Esophagus mucosa (tissue), 1 donor: ENCODE measurements at regions not wholly inside any gene's neighbourhood (a gene's known extent, or its start where the extent isn't known, plus 50 kb on each side); places are given as distances from the start of the nearest gene placed in this dataset.

ENCODE experiments used
- ATAC-seq: fragments of 200-7000 bp; cut with Tn5 transposase; one replicate; pipeline ENCODE4 v1.9.1; 2020
- donor health status: DM: yes; HTN: yes; CAD: no.

- no peak for ATAC-seq
These were observed 92.0 kb upstream of the GALNT2 start for GRCh38 chr1:229975047-229975446.

DNA sequence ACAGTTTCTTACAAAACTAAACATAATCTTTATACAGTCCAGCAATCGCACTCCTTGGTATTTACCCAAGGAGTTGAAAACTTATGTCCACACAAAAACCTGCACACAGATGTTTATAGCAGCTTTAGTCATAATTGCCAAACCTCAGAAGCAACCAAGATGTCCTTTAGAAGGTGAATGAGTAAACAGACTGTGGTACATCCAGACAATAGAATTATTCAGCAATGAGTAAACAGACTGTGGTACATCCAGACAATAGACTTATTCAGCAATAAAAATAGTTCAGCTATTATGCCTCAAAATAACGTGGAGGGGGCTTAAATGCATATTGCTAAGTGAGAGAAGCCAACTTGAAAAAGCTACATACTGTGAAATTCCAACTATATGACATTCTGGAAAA is 87.0 kb upstream of the GALNT2 start:
- ATAC-seq: no peak

GRCh38 chr1:229981736-229982135 is 85.3 kb upstream of the GALNT2 start:
- no peak for ATAC-seq

DNA sequence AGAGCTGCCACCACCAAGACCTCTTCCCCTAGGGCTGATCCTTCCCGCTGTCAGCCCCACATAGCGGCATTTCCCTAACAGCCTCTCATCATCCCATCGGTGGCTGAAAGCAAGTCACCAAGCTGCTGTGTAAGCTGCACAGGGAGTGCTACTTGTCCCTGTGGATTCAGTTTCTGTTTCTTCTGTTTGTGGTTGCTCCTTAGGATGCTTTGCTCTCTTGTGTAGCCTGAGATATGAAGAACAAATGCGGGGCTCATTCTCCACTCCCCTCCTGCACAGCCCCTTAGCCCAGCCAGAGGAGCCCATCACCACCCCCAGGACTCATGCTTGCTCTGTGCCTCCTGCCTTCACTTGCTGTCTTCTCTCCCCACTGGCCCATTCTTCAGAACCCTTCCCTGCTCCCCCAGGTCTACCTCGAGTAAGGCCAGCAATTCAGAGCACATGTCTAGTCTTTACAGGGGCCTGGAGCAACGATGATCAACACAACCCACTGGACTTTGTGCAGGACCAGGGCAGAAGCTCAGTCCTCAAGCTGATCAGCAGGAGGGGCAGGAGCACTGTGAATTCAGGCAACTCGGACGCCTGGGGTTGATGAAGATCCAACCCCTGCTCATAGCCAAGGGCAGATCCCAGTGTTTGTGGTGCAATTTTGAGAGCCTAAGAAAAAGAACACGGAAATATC is 82.6 kb upstream of the GALNT2 start:
- ATAC-seq: no peak

DNA sequence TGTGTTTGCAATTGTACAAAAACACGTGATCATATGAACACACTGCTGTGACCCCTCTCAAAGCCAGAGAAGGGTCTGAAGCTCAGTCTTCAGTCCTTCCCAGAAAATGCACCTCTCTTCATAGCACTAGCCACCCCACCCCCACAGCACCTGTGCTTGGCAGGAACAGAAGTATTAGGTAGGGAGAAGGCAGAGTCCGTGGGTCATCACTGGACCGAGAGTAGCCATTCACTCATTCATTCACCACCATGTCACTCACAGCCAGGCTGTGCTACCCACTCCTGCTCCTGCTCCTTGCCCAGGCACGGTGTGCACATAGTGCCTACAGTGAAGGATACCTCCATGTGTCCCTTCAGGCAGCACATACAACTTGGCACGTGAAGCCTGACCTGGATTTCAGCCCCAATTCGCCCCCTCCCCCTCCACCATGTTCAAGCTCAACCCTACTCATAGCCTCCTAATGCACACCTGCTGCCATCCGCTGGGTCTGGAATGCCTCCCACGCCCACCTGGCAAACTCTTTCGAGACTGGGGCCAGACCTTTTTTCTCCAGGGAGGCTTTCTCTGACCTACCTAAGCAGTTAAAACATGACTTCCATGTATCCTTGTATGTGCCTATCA is 81.9 kb upstream of the GALNT2 start:
- ATAC-seq: no peak

DNA sequence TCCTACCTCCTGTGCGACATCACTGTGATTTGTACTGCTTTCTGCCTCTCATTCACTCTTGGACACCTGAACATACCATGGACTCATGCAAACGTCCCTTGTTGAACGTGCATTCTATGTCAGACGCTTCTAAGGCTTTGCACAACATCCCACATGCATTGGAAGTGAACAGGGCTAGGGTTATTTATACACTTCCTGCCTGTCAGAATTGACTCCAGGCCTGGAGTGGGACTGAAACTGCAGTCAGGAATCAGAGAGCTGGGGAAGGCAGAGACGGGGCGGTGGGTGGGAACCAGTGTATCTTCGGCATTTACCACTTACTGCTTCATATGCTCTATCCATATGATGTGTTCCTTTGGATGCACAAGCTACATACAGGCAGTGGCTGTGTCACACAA is 81.4 kb upstream of the GALNT2 start:
- ATAC-seq: no peak

GRCh38 chr1:229986737-229987337 is 80.2 kb upstream of the GALNT2 start:
- no peak for ATAC-seq

GRCh38 chr1:229987953-229988352 is 79.1 kb upstream of the GALNT2 start:
- ATAC-seq: no peak

GRCh38 chr1:229988534-229988933 is 78.5 kb upstream of the GALNT2 start:
- no peak for ATAC-seq

- ATAC-seq: no peak
These were observed 77.3 kb upstream of the GALNT2 start for GRCh38 chr1:229989591-229990248.

DNA sequence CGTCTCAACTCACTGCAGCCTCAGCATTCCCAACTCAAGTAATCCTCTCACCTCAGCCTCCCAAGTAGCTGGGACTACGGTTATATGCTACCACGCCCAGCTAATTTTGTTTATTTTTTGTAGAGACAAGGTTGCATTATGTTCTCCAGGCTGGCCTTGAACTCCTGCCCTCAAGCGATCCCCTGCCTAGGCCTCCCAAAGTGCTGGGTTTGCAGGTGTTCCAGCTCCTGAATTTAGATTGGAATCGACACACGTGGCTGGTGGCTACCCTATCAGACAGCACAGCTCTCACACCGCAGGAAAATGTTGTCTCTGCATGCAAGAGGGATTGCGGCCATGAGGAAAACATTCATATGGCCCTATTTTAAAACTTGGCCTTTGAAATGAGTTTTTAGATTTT is 76.7 kb upstream of the GALNT2 start:
- no peak for ATAC-seq

DNA sequence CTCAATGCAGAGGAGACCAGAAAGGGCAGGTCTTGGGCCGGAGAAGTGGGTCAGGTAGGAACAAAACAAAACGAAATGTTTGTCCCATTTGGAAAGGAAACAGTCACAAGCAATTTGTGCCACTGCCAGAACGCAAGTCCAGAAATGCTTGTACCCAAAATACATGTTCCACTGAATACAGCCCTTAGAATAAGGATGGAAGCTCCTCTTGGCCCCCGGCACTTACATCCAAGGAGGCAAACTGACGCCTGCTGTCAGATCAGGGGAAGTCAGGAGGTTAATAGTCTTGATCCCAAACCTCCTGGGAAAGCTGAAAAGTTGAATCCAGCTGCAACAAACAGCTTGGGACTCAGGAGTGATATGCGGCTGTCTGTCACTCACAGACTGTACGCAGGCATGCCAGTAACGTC is 75.9 kb upstream of the GALNT2 start:
- ATAC-seq: no peak

DNA sequence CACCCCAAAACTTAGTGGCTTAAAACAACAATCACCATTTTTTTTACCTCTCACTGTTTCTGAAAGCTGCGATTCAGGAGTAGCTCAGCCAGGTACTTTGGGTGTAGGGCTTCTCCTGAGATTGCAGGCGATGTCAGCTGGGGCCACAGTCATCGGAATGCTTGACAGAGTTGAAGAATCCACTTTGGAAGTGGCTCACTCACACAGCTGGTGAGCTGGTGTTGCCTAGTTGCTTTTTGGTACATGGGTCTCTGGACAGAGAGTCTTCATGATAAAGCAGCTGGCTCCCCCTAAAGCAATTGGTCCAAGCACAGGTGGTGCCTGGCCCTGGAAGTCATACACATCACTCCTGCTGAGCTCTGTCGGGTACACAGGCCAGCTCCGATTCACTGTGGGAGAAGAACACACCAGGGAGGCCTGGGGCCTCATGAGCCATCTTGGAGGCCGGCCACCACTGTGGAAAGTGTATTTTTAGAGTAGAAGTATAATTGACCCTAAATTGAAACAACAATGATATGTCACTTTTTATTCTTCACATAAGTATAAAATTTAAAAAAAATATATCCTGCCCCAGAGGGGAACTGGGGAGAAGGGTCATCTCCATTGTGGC is 75.2 kb upstream of the GALNT2 start:
- ATAC-seq: no peak

DNA sequence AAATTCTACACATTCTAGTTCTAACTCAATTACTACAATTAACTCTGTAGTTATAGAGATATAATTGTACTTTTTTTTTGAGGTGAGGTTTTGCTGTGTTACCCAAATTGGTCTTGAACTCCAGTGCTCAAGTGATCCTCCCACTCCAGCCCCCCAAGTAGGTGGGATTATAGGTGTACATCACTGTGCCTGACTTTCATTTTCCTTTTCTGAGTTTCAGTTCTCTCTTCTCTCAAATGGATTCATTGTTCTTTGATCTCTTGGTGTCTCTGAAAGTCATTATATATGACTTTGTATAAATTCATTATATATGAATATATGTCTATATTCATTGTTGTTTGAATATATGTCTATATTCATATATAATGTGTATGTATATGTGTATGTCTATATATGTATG is 74.0 kb upstream of the GALNT2 start:
- no peak for ATAC-seq

- no peak for ATAC-seq
These were observed 73.1 kb upstream of the GALNT2 start for GRCh38 chr1:229993894-229994293.

- ATAC-seq: no peak
These were observed 67.9 kb upstream of the GALNT2 start for GRCh38 chr1:229999004-229999670.

DNA sequence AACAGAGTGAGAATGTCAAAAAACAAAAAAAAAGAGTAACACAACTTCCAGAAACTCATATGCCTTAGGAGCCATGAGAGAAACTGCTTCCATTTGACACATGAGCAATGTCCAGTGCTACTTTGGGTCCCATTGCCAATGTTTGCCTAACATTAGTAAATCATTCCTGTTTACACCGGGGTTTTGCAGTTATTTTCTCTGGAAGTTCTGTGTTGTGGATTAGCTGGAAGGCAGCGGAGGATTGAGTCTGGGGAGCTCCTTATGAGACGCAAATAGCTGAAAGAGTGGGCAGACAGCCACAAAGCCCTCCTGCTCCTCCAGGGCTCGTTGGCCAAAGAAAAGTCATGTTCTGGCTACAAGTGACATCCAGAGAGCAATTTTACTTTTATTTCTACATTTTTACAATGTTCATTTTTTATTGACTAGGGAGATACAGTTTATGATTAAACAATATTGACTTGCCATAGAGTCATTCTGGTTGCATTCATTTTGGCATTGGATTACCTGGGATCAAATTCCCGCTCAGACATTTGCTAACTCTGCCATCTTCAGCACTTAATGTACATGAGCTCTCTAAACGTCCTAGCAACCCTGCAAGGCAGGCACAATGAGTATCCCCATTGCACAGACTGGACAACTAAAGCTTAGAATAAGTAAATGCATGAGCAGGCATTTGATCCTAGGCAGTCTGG is 66.4 kb upstream of the GALNT2 start:
- ATAC-seq: no peak

GRCh38 chr1:230002164-230002803 is 64.8 kb upstream of the GALNT2 start:
- ATAC-seq: no peak

GRCh38 chr1:230003409-230003808 is 63.6 kb upstream of the GALNT2 start:
- ATAC-seq: no peak

- ATAC-seq: no peak
These were observed 62.0 kb upstream of the GALNT2 start for GRCh38 chr1:230005040-230005439.

- ATAC-seq: no peak
These were observed 58.3 kb upstream of the GALNT2 start for GRCh38 chr1:230008721-230009120.
